B cell (primary cell): ENCODE measurements at regions not wholly inside any gene's neighbourhood (a gene's known extent, or its start where the extent isn't known, plus 50 kb on each side); places are given as distances from the start of the nearest gene placed in this dataset.

Experiments
- ATAC-seq: fragments of 200-7000 bp; cut with Tn5 transposase; one replicate; pipeline ENCODE4 v1.10.0; 2021; ENCODE audit warnings: low read depth, mild to moderate bottlenecking, moderate number of reproducible peaks, moderate library complexity
- CTCF ChIA-PET: fragments of 350-600 bp; sonication (Branson Sonifier 250); formaldehyde crosslinking; loops from one replicate; lab custom pipeline; 2021; ENCODE audit warnings: antibody characterized with exemption, inconsistent platforms; lab: Charles Lee
- POLR2A ChIA-PET: fragments of 350-600 bp; sonication (Branson Sonifier 250); formaldehyde crosslinking; loops from one replicate; lab custom pipeline; 2021; ENCODE audit warnings: antibody characterized with exemption; lab: Charles Lee
- DNase-seq: peaks from one replicate; pipeline ENCODE4 v3.0.0; 2013
- H2AFZ ChIP-seq: 2 replicates; pipeline ENCODE4 v1.6.1; 2012; ENCODE audit warnings: mild to moderate bottlenecking, low read depth, low read length; ENCODE audit not compliant: insufficient read depth, poor library complexity, severe bottlenecking
- H3K27ac ChIP-seq, 2 donors: 1 replicate in 1 of 2; 2 replicates in 1 of 2; pipeline ENCODE4 v1.5.1; 2012 to 2013; ENCODE audit warnings: low read length in 2 of 2, mild to moderate bottlenecking in 2 of 2, moderate library complexity in 1 of 2
- H3K27me3 ChIP-seq, 4 experiments: fragments of 200-600 bp in 1 of 4; sonication (generic) in 1 of 4; replicated peaks in 1 of 4; 1 replicate in 2 of 4; 2 replicates in 2 of 4; pipeline versions ENCODE4 v1.6.1 to v1.7.0; 2013 to 2016; ENCODE audit warnings: low read length in 3 of 4, mild to moderate bottlenecking in 2 of 4, mixed read lengths in 1 of 4, moderate library complexity in 1 of 4; ENCODE audit not compliant: insufficient read depth in 4 of 4, control insufficient read depth in 3 of 4; ENCODE audit errors: control extremely low read depth in 1 of 4
- H3K36me3 ChIP-seq, 2 experiments: replicated peaks in 1 of 2; 1 replicate in 1 of 2; 2 replicates in 1 of 2; pipeline versions ENCODE4 v1.6.1 to v1.7.1; 2013; ENCODE audit warnings: low read length in 1 of 2; ENCODE audit not compliant: insufficient read depth in 2 of 2, control insufficient read depth in 1 of 2; ENCODE audit errors: control extremely low read depth in 1 of 2, extremely low read depth in 1 of 2
- H3K4me1 ChIP-seq, 2 donors: fragments of 200-600 bp in 1 of 2; sonication (generic) in 1 of 2; 1 replicate in 1 of 2; 2 replicates in 1 of 2; pipeline versions ENCODE4 v1.5.1 to v1.6.1; 2013 to 2017; ENCODE audit warnings: low read length in 2 of 2; ENCODE audit not compliant: control insufficient read depth in 2 of 2, insufficient read depth in 2 of 2
- H3K4me2 ChIP-seq: replicated peaks from 2 replicates; pipeline ENCODE3; 2012; ENCODE audit warnings: mild to moderate bottlenecking, low read depth, low read length; ENCODE audit not compliant: poor library complexity, severe bottlenecking
- H3K4me3 ChIP-seq, 5 experiments: fragments of 200-600 bp in 1 of 5; sonication (generic) in 1 of 5; 1 replicate in 3 of 5; 2 replicates in 2 of 5; pipeline versions ENCODE4 v1.5.1 to v1.7.0; 2011 to 2016; ENCODE audit warnings: low read length in 4 of 5, mild to moderate bottlenecking in 4 of 5, low read depth in 2 of 5, control low read depth in 1 of 5, moderate library complexity in 1 of 5; ENCODE audit not compliant: insufficient read depth in 1 of 5; ENCODE audit errors: control extremely low read depth in 1 of 5, extremely low read depth in 1 of 5
- H3K79me2 ChIP-seq: fragments of 200-600 bp; sonication (generic); one replicate; pipeline ENCODE4 v1.6.0; 2016; ENCODE audit warnings: low read length; ENCODE audit not compliant: control insufficient read depth, insufficient read depth
- H3K9ac ChIP-seq: fragments of 200-600 bp; sonication (generic); 2 replicates; pipeline ENCODE4 v1.6.1; 2017; ENCODE audit warnings: mild to moderate bottlenecking, low read length, moderate library complexity
- H3K9me3 ChIP-seq, 3 donors: one replicate each; pipeline versions ENCODE4 v1.6.1 to v1.7.1; 2013; ENCODE audit warnings: low read length in 2 of 3; ENCODE audit not compliant: control insufficient read depth in 2 of 3, insufficient read depth in 1 of 3; ENCODE audit errors: control extremely low read depth in 1 of 3
- H4K20me1 ChIP-seq: 2 replicates; pipeline ENCODE4 v1.6.0; 2012; ENCODE audit warnings: mild to moderate bottlenecking, low read length; ENCODE audit not compliant: insufficient read depth, control insufficient read depth, poor library complexity, severe bottlenecking
- H3K27ac Mint-ChIP-seq: one replicate; pipeline ENCODE4 v1.8.0; 2021; ENCODE audit warnings: mixed read lengths
- H3K27me3 Mint-ChIP-seq: one replicate; pipeline ENCODE4 v1.8.0; 2021; ENCODE audit warnings: mixed read lengths
- H3K4me1 Mint-ChIP-seq: one replicate; pipeline ENCODE4 v1.8.0; 2021; ENCODE audit warnings: mixed read lengths
- H3K4me3 Mint-ChIP-seq: one replicate; pipeline ENCODE4 v1.8.0; 2021; ENCODE audit warnings: mixed read lengths
- H3K9me3 Mint-ChIP-seq: one replicate; pipeline ENCODE4 v1.8.0; 2022; ENCODE audit warnings: mixed read lengths; ENCODE audit not compliant: insufficient read depth
- CTCF ChIP-seq: fragments of 200-600 bp; IDR thresholded peaks from one replicate; pipeline ENCODE4 v1.8.0; 2022; ENCODE audit warnings: antibody characterized with exemption, mild to moderate bottlenecking
- EZH2 ChIP-seq: IDR thresholded peaks from 2 replicates; pipeline ENCODE4 v1.6.1; 2012; ENCODE audit warnings: borderline replicate concordance, low read depth, mild to moderate bottlenecking, moderate library complexity, low read length; ENCODE audit not compliant: insufficient read depth, poor library complexity, severe bottlenecking
- whole genome bisulfite sequencing: methylation state at CpG from one replicate; pipeline ENCODE4 v1.1.5; 2013; ENCODE audit warnings: missing lambda C conversion rate; ENCODE audit not compliant: insufficient coverage; 5-methylcytosine and 5-hydroxymethylcytosine counted together
- intact Hi-C: fragments of 100-400 bp; cut with micrococcal nuclease; formaldehyde crosslinking; loops from one replicate; pipeline ENCODE4 v1.10.0; 2022

- Histone ChIP-seq H3K27me3 (no peaks in the 10 kb centered on the region), H3K4me1 (no peaks in the 10 kb centered on the region), H3K4me3 (no peak overlapping the region), H3K9me3 (no peaks in the 10 kb centered on the region), H3K4me2 (no peak overlapping the region), H3K27ac (no peak overlapping the region), H3K9ac (no peak overlapping the region), H3K36me3 (no peaks in the 10 kb centered on the region), H3K79me2 (no peaks in the 10 kb centered on the region), H4K20me1 (no peaks in the 10 kb centered on the region), H2AFZ (no peak overlapping the region)
- TF ChIP-seq CTCF (no peak), EZH2 (no peak)
- ATAC-seq (no peak), DNase-seq (no peak)
- Mint-ChIP-seq H3K27ac (no peak overlapping the region), H3K4me1 (no peaks in the 10 kb centered on the region), H3K27me3 (no peaks in the 10 kb centered on the region), H3K4me3 (no peak overlapping the region), H3K9me3 (no peaks in the 10 kb centered on the region)
- intact Hi-C loops, result no loop called here
- POLR2A ChIA-PET, result no interaction called here
- WGBS, result no CpG with 5 or more reads among the region's 2 CpGs
- CTCF ChIA-PET, result no interaction called here
These were observed 432.0 kb downstream of the ZPLD1 start for GRCh38 chr3:102866845-102867244.

GRCh38 chr3:102883515-102883914 is 448.7 kb downstream of the ZPLD1 start:
- no peak for TF ChIP-seq EZH2
- no peak for TF ChIP-seq CTCF
- Histone ChIP-seq H3K4me2 (no peak overlapping the region), H2AFZ (no peak overlapping the region), H3K9ac (no peak overlapping the region), H3K9me3 (no peaks in the 10 kb centered on the region), H4K20me1 (no peaks in the 10 kb centered on the region), H3K27me3 (no peaks in the 10 kb centered on the region), H3K36me3 (no peaks in the 10 kb centered on the region), H3K4me1 (no peaks in the 10 kb centered on the region), H3K27ac (no peak overlapping the region), H3K4me3 (no peak overlapping the region), H3K79me2 (no peaks in the 10 kb centered on the region)
- H3K9me3 Mint-ChIP-seq, result no peaks in the 10 kb centered on the region
- CTCF ChIA-PET, result no interaction called here
- no peak for DNase-seq
- no peaks in the 10 kb centered on the region for H3K4me1 Mint-ChIP-seq
- intact Hi-C loops, result no loop called here
- no peak overlapping the region for H3K4me3 Mint-ChIP-seq
- no peak overlapping the region for H3K27ac Mint-ChIP-seq
- POLR2A ChIA-PET, result no interaction called here
- H3K27me3 Mint-ChIP-seq, result no peaks in the 10 kb centered on the region
- no CpG with 5 or more reads among the region's 2 CpGs for WGBS
- no peak for ATAC-seq
